ENCODE measurements at regions not wholly inside any gene's neighbourhood (a gene's known extent, or its start where the extent isn't known, plus 50 kb on each side); places are given as distances from the start of the nearest gene placed in this dataset.
"Not testable (repeated sequence)": the region's sequence is repeated elsewhere in the genome, so short reads cannot be mapped to it uniquely, and the experiment has no call there.

GRCh38 chr1:9441451-9442133 lies 97.7 kb upstream of the SLC25A33 start:
- DNase-seq (ENCODE audit: low spot score) = peak; percentile 54

- DNase-seq (ENCODE audit: low spot score) = peak; percentile 44
Observed at GRCh38 chr1:9442278-9442846, 96.9 kb upstream of the SLC25A33 start.

GRCh38 chr1:9442986-9443385 lies 96.3 kb upstream of the SLC25A33 start:
- no peak for DNase-seq (ENCODE audit: low spot score)

- no peak for DNase-seq (ENCODE audit: low spot score)
Observed at GRCh38 chr1:9443913-9444445, 95.3 kb upstream of the SLC25A33 start.

GRCh38 chr1:9444532-9444931 lies 94.7 kb upstream of the SLC25A33 start:
- no peak for DNase-seq (ENCODE audit: low spot score)

GRCh38 chr1:9445081-9445480 lies 94.2 kb upstream of the SLC25A33 start:
- not testable (repeated sequence) for DNase-seq (ENCODE audit: low spot score)

- no peak for DNase-seq (ENCODE audit: low spot score)
Observed at GRCh38 chr1:9447215-9447960, 91.9 kb upstream of the SLC25A33 start.

- DNase-seq (ENCODE audit: low spot score) = no peak
Observed at GRCh38 chr1:9448132-9449109, 90.8 kb upstream of the SLC25A33 start.

- peak; percentile 40 for DNase-seq (ENCODE audit: low spot score)
Observed at GRCh38 chr1:9449110-9449627, 90.1 kb upstream of the SLC25A33 start.

- no peak for DNase-seq (ENCODE audit: low spot score)
Observed at GRCh38 chr1:9449976-9450696, 89.1 kb upstream of the SLC25A33 start.

- DNase-seq (ENCODE audit: low spot score) = no peak
Observed at GRCh38 chr1:9451081-9451480, 88.2 kb upstream of the SLC25A33 start.

GRCh38 chr1:9452516-9453140 lies 86.6 kb upstream of the SLC25A33 start:
- DNase-seq (ENCODE audit: low spot score) = no peak

- no peak for DNase-seq (ENCODE audit: low spot score)
Observed at GRCh38 chr1:9453375-9453774, 85.9 kb upstream of the SLC25A33 start.

- DNase-seq (ENCODE audit: low spot score) = no peak
Observed at GRCh38 chr1:9453779-9454418, 85.4 kb upstream of the SLC25A33 start.

- DNase-seq (ENCODE audit: low spot score) = no peak
Observed at GRCh38 chr1:9454494-9455066, 84.7 kb upstream of the SLC25A33 start.

- DNase-seq (ENCODE audit: low spot score) = peak; percentile 63
Observed at GRCh38 chr1:9455487-9456234, 83.6 kb upstream of the SLC25A33 start.

GRCh38 chr1:9456833-9457232 lies 82.4 kb upstream of the SLC25A33 start:
- DNase-seq (ENCODE audit: low spot score) = no peak

- DNase-seq (ENCODE audit: low spot score) = no peak
Observed at GRCh38 chr1:9459816-9460407, 79.4 kb upstream of the SLC25A33 start.

All from mucosa of gallbladder (tissue), 1 donor.